Right forelimb (tissue), 1 donor: ENCODE measurements at regions not wholly inside any gene's neighbourhood (a gene's known extent, or its start where the extent isn't known, plus 50 kb on each side); places are given as distances from the start of the nearest gene placed in this dataset.
"Not testable (repeated sequence)": the region's sequence is repeated elsewhere in the genome, so short reads cannot be mapped to it uniquely, and the experiment has no call there.

Source experiments
- DNase-seq: peaks from one replicate; pipeline ENCODE4 v3.0.0-alpha.2; 2018

GRCh38 chr5:103706939-103707682 is 144.5 kb upstream of the NUDT12 start:
- no peak for DNase-seq

GRCh38 chr5:103703617-103704016 is 141.0 kb upstream of the NUDT12 start:
- DNase-seq = no peak

- no peak for DNase-seq
Observed at GRCh38 chr5:103693517-103693916, 130.9 kb upstream of the NUDT12 start.

- DNase-seq = no peak
Observed at GRCh38 chr5:103690676-103691075, 128.1 kb upstream of the NUDT12 start.

- no peak for DNase-seq
Observed at GRCh38 chr5:103679873-103680272, 117.3 kb upstream of the NUDT12 start.

GRCh38 chr5:103676198-103676597 is 113.6 kb upstream of the NUDT12 start:
- not testable (repeated sequence) for DNase-seq

DNA sequence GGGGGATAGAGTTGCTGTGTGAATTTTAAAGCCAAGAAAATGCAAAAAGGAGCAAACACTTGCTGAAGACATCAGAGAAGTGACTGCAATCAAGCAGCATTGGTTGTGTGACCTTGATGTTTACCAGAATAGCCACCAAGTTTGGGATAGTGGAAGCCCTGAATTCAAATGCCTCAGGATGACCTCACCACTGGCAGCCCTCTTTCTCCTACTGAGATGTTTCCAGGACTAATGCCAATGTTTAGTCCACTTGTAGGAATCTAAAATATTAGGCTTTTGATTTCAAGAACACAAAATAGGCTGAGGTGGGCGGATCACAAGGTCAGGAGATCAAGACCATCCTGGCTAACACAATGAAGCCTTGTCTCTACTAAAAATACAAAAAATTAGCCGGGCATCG is 112.2 kb upstream of the NUDT12 start:
- DNase-seq = no peak

GRCh38 chr5:103674251-103674650 is 111.7 kb upstream of the NUDT12 start:
- no peak for DNase-seq

GRCh38 chr5:103669615-103670014 is 107.0 kb upstream of the NUDT12 start:
- DNase-seq = no peak

DNA sequence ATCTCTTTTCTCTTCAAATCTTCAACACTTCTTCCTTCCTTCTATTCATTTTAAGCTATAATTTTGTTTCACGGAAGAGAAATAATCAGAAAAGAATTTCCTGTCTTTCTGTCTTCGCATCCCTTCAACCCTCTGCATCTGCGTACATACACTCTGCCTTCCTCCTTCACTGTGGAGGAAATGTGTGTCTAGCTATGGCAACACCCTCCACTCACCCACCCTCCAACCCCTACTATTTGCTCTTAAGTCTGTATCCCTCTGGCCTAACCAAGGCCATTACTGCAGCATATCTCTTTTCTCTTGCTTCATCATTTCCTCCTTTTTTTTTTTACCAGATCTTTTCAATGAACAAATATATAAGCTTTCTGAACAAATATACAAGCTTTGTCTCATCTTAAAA is 105.7 kb upstream of the NUDT12 start:
- DNase-seq = no peak

DNA sequence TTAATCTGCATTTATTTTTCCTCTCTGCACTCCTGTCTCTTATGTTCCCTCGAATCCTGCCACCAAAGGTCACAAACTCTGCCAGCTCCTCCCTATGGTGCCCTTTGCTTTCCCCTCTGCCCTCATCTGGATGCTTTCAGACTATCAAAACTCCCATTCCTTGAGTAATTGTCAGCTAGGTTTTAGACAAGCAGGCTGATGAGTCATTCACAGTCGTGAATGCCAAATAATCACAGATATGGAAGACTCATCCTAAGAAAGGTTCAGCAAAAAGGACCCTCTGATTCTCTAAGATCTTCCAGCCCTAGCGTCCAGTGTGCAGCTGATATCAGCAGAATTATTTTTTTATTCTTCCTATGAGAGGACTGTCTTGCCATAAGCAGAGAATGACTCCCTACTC is 104.5 kb upstream of the NUDT12 start:
- DNase-seq = no peak

DNA sequence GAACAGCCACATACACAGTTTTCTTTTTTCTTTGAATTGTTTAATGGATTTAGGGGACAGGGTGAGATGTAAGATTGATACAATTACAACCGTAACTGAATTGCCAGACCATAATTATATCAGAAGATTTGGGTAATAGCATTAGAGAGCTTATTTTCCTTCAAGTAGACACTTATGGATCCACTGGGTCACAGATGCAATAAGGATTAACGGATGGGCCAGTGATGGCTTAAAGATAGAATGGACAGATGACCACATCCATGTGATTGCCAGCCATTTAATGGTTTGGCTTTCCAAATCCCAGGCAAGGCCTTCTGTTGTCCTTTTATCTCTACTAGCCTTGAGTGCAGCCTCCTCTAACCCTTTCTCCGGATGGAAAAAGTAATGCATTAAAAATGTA is 94.7 kb upstream of the NUDT12 start:
- no peak for DNase-seq

- no peak for DNase-seq
Observed at GRCh38 chr5:103648086-103648485, 85.5 kb upstream of the NUDT12 start.

DNA sequence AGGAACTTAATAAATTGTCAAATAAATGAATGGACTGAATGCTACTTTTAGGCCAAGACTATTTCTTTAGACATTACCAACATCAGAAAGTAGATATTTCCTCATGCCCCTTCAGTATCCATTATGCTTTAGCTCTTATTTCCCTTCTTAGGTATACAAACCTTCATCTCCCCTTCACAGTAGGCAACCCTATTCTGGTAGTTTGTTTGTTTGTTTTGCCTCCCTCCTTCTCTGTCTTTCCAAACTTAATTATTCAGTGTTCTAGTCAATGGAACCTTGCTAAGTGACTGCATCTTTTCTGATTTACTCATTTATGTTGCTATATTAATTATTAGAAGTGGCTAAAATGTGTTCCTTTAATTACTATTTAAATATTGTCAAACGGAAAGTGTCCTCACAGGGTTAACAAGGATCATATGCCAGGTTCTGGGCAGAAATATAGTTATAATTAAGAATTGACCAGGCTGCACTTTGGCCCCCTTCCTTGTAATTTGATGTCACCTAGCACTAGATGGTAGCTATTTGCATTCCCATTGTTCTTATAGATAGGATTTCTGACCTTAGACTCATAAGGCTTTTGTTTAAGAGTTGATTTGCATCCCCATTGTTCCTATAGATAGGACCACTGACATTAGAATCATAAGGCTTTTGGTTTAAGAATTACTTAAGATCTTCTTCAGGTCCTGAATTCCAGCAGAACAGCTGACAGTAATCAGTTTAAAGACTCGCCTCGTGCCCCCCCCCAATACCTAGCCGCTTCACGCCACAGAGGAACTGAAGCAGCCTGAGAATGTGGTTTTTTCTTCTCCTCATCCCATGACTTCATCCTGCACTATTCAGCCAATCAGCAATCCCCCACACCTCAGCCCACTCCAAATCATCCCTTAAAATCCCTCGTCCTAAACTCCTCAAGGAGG is 84.4 kb upstream of the NUDT12 start:
- no peak for DNase-seq

- DNase-seq = no peak
Observed at GRCh38 chr5:103645816-103646215, 83.2 kb upstream of the NUDT12 start.

DNA sequence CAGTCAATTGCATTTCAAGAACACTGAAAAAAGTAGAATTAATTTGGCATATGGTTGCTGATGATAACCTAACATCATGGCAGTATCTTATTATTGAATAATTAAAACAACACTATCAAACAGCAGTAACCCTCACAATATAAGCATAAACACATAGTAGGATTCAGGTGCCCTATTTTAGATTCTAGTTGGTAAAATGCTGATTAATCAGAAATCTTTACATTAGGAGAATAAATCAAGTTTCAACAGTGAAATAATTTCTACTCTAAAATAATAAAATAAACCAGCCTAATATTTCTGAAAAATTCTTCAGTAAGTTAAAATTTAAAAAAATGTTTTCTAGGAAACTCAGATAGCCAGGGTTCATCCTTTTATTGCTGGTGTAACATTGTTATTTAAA is 76.4 kb upstream of the NUDT12 start:
- no peak for DNase-seq

- no peak for DNase-seq
Observed at GRCh38 chr5:103624675-103625074, 62.1 kb upstream of the NUDT12 start.

DNA sequence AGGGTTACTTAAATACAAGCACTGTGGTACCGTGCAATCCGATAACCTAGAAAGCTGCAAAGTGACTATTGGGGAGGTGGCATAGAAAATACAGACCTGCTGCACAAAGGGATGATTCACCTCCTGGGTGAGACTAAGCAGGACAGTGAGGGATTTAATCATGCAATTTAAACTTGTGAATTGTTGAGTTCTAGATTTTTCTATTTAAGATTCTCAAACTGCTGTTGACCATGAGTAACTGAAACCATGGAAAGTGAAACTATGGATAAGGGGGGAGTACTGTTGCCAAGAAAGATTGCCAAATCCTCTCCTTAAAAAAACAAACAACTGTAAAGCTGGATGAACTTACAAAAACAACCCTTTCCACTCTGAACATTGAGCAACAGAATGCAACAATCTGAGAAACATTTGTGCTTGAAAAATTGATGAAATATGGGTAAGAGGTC is 61.5 kb upstream of the NUDT12 start:
- DNase-seq = no peak

GRCh38 chr5:103623425-103623824 is 60.8 kb upstream of the NUDT12 start:
- no peak for DNase-seq

GRCh38 chr5:103621548-103621930 is 59.0 kb upstream of the NUDT12 start:
- no peak for DNase-seq

DNA sequence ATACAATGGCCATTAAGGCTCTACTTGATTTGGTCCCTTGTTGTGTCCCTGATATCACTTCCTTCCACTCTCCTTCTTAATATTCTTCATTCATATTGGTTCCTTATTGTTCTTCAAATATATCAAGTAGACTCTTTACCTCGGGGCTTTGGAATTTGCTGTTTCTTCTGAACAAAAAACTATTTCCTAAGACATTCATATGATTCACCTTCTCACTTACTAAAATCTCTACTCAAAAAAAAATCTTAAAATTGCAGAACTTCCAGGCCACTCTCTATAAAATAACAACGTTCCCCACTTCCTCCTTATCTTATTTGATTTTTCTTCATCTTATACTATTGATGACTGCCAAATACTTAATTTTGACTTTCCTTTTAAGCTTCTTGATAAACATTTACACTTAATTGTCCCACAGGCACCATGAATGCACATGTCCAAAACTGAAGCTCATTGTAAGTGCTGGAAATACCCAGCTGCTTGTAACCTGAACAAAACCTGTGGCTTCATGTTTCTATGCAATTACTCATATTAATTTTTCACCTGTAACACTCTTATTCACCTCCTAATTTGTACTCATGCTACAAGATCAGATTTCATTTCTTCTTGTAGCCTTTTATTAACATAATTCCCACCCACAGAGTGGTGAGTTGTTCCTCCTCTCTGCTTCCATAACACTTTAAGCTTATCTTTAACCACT is 58.4 kb upstream of the NUDT12 start:
- DNase-seq = no peak

DNA sequence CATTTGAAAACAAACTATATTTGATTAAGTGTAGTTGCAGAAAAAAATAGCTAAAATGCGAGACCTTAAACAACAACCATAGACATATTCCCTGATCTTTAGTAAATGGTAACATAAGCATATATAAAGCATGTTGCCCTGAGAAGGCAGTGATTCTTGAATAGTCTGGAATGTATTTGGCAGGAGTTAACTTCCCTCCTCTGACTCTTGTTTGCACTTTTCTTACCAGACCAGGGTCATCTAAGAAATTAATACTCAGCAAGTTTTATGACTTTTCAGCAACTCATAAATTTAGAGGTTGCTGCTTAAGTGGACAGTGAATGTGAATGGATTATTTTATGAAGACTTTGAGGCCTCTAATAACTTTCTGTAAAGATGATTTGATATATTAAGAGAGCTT is 55.3 kb upstream of the NUDT12 start:
- no peak for DNase-seq

DNA sequence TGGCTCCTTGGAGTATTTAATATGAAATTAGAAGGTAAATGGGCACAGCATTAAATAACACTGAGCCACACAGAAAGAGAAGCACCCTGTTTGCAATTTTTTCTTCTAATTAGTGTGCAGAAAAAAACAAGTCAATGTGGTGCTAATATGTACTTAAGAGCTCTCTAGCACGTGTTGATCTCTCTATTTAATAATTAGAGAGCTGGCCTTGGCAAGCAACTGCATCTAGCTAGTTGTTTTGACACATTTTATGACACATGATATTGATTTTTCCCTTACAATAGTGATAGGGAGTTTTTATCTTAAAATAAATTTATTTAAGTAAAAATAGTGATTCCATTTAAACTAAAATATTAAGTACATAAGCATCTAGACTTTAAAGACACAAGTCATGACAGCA is 54.5 kb upstream of the NUDT12 start:
- DNase-seq = no peak

DNA sequence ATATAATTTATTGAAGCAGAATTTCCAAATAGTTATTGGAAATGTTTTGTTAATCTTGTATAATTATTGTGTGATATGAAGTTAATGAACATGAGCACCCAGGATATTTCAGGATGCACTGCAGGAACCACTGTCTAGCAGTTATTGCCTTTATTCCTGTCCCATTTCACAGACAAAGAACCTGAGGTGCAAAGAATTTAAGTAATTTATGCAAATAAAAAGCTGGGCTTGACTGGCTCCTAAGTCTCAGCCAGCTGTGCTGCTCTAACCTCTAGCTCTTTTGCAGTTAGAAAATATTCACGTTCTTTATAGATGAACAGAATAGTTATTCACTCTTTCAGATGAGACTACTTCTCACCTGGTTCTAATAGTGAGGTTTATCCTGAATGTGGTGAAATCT is 50.0 kb upstream of the NUDT12 start:
- no peak for DNase-seq
